ENCODE measurements at regions not wholly inside any gene's neighbourhood (a gene's known extent, or its start where the extent isn't known, plus 50 kb on each side); places are given as distances from the start of the nearest gene placed in this dataset.

DNA sequence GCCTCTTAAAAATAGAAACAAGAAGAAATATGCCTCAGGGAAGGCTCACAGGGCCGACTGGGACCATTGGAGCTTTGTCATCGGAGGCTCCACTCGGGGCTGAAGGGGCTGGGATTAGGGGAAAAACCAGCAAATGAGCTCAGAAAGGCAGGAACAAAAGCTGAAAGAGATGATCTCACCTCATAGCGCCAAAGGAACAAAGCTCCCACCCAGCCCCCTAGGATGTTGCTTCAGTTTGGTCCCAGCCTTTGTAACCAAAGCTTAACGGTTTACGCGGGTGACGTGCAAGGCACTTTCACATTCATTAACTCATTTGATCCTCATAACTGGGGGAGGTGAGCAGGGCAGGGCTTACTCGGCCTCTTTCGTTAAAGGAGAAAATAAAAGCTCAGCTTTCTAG is 168.5 kb upstream of the DYNLRB2 start:
- TF ChIP-seq, protein P1, sequence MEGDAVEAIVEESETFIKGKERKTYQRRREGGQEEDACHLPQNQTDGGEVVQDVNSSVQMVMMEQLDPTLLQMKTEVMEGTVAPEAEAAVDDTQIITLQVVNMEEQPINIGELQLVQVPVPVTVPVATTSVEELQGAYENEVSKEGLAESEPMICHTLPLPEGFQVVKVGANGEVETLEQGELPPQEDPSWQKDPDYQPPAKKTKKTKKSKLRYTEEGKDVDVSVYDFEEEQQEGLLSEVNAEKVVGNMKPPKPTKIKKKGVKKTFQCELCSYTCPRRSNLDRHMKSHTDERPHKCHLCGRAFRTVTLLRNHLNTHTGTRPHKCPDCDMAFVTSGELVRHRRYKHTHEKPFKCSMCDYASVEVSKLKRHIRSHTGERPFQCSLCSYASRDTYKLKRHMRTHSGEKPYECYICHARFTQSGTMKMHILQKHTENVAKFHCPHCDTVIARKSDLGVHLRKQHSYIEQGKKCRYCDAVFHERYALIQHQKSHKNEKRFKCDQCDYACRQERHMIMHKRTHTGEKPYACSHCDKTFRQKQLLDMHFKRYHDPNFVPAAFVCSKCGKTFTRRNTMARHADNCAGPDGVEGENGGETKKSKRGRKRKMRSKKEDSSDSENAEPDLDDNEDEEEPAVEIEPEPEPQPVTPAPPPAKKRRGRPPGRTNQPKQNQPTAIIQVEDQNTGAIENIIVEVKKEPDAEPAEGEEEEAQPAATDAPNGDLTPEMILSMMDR (IDR thresholded peaks at IDR 0.05), result no peak
- no peak for TF ChIP-seq POLR2A (IDR thresholded peaks at IDR 0.05)
